ENCODE measurements at regions not wholly inside any gene's neighbourhood (a gene's known extent, or its start where the extent isn't known, plus 50 kb on each side); places are given as distances from the start of the nearest gene placed in this dataset.

DNA sequence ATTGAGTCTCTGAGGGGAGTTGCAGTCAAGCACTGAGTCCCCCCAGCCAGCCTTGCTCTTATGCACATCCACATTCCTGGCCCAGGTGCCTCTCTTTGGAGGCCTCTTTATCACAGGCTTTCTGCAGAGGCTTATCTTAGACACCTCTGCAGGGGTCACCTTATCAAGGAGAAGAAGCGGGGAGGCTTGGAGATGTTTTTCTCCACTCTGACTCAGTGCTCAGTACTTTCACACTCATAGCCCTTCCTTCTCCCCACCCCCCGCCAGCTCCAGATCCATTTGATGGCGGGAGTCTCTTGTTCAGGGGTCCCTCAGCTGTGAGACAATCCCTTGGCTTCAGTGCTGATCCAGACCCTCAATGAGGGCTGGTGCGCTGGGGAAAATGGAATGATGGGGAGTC, 132.1 kb upstream of the TSHZ2 start:
- TF ChIP-seq POLR2A (IDR thresholded peaks at IDR 0.05) = no peak
- TF ChIP-seq, protein P1, sequence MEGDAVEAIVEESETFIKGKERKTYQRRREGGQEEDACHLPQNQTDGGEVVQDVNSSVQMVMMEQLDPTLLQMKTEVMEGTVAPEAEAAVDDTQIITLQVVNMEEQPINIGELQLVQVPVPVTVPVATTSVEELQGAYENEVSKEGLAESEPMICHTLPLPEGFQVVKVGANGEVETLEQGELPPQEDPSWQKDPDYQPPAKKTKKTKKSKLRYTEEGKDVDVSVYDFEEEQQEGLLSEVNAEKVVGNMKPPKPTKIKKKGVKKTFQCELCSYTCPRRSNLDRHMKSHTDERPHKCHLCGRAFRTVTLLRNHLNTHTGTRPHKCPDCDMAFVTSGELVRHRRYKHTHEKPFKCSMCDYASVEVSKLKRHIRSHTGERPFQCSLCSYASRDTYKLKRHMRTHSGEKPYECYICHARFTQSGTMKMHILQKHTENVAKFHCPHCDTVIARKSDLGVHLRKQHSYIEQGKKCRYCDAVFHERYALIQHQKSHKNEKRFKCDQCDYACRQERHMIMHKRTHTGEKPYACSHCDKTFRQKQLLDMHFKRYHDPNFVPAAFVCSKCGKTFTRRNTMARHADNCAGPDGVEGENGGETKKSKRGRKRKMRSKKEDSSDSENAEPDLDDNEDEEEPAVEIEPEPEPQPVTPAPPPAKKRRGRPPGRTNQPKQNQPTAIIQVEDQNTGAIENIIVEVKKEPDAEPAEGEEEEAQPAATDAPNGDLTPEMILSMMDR (IDR thresholded peaks at IDR 0.05) = no peak

All from Peyer's patch (tissue), 4 donors.